AG09309 (cell line): ENCODE measurements at regions not wholly inside any gene's neighbourhood (a gene's known extent, or its start where the extent isn't known, plus 50 kb on each side); places are given as distances from the start of the nearest gene placed in this dataset.
A peak's percentile ranks its signal among the peaks of the same experiment; 100 is the strongest.

Experiments used
- DNase-seq: peaks from one replicate; pipeline ENCODE4 v3.0.0-alpha.2; 2010; ENCODE audit warnings: low read depth
- H3K4me3 ChIP-seq: 2 replicates; pipeline ENCODE4 v1.5.1; 2011; ENCODE audit warnings: mild to moderate bottlenecking, low read depth, low read length, moderate library complexity; ENCODE audit not compliant: control insufficient read depth
- TF ChIP-seq, protein P1 (sequence below): IDR thresholded peaks from 2 replicates; pipeline ENCODE4 v1.5.1; 2011; ENCODE audit warnings: mild to moderate bottlenecking, low read depth, low read length, inconsistent platforms; ENCODE audit not compliant: insufficient read depth, control insufficient read depth; ENCODE audit errors: missing control alignments

DNA sequence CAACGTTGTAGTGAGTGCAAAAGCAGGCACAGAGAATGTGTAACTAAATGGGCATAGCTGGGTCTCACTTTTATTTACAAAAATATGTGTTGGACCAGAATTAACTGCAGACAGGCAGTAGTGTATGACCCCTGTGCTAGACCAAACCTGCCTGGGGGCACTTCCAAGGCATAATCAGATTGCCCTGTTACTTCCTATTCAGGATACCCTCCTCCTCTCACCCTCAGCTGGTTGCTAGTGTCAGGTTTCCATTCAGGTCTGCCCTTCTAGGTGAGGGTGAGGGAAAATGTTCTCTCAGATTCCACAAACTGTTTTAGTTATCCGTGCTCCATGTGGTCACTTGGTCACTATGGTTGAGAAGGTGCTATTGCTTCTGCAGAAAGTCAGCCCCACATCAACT lies 387.3 kb downstream of the LMX1A start:
- TF ChIP-seq, protein P1, sequence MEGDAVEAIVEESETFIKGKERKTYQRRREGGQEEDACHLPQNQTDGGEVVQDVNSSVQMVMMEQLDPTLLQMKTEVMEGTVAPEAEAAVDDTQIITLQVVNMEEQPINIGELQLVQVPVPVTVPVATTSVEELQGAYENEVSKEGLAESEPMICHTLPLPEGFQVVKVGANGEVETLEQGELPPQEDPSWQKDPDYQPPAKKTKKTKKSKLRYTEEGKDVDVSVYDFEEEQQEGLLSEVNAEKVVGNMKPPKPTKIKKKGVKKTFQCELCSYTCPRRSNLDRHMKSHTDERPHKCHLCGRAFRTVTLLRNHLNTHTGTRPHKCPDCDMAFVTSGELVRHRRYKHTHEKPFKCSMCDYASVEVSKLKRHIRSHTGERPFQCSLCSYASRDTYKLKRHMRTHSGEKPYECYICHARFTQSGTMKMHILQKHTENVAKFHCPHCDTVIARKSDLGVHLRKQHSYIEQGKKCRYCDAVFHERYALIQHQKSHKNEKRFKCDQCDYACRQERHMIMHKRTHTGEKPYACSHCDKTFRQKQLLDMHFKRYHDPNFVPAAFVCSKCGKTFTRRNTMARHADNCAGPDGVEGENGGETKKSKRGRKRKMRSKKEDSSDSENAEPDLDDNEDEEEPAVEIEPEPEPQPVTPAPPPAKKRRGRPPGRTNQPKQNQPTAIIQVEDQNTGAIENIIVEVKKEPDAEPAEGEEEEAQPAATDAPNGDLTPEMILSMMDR = no peak
- no peak overlapping the region for H3K4me3 ChIP-seq
- no peak for DNase-seq

GRCh38 chr1:164967300-164967699 lies 389.2 kb downstream of the LMX1A start:
- no peak for DNase-seq
- TF ChIP-seq, protein P1 = no peak
- no peak overlapping the region for H3K4me3 ChIP-seq

- TF ChIP-seq, protein P1 = no peak
- H3K4me3 ChIP-seq = no peak overlapping the region
- DNase-seq = no peak
Measured at GRCh38 chr1:164961715-164962114, 394.8 kb downstream of the LMX1A start.

DNA sequence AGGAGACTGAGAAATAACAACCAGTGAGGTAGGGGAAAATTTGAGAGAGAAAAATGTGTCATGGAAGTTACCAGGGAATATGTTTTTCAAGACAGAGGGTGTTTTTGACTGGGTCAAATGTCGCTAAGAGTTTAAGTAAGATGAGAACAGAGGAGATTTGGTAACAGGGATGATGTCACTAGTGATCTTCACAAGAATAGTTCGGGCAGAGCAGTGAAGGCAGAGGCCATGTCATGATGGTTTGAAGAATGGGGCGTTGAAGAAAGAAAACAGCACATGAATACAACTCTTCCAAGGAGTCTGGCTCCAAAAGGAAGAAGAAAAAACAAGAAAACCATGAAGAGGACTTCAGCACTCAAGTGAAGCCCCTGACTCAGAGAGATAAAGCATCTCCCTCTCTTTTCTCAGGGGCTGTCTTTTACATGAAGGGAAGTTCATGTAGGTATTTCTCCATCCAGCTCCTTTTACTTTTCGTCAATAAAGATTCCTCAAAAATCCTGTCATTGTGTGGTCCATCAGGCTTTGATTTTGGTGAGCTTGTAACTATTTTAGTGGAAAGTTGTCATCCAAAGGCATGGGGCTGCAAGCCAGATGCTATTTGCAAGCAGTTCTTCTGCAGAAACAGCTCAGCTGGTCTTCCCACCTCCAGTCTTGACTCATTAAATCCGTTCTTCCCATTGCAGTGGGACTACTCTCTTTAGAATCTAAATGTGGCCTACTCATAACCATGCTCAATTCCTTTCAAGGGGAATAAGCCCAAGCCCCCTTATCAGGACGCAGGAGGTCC lies 397.3 kb downstream of the LMX1A start:
- no peak overlapping the region for H3K4me3 ChIP-seq
- no peak for DNase-seq
- TF ChIP-seq, protein P1 = no peak

DNA sequence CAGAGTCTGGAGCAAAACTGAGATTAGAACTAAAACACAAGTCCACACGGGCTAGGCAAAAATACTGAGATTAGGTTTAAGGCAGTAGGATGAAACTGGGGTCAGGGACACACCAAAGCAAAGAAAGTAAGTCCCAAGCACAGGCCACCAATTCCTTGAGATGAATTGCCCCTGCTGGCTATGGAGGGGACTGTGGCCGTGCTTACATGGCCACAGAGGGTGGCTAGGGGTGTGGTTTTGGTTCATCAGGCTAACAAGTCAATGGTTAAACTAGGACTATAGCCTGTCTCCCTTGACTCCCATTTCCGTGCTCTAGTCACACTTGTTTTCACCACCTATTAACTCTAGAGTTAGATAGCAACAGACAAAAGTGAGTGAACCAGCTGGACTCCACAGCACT lies 394.8 kb downstream of the PBX1 start:
- TF ChIP-seq, protein P1 = no peak
- no peak overlapping the region for H3K4me3 ChIP-seq
- DNase-seq = no peak

- DNase-seq = no peak
Measured at GRCh38 chr1:164953098-164953497, 394.1 kb downstream of the PBX1 start.

More at GRCh38 chr1:164953098-164953497, 394.1 kb downstream of the PBX1 start:
- no peak overlapping the region for H3K4me3 ChIP-seq
- TF ChIP-seq, protein P1 = peak; percentile 23
